Vagina (tissue), 2 donors: ENCODE measurements at regions not wholly inside any gene's neighbourhood (a gene's known extent, or its start where the extent isn't known, plus 50 kb on each side); places are given as distances from the start of the nearest gene placed in this dataset.

Experiments
- DNase-seq, 2 donors: peaks; one replicate each; pipeline ENCODE4 v3.0.0-alpha.2; 2017; ENCODE audit errors: extremely low spot score in 2 of 2
- H3K27ac ChIP-seq: fragments of 200-600 bp; sonication (generic); one replicate; pipeline ENCODE4 v1.5.1; 2019
- H3K27me3 ChIP-seq: fragments of 200-600 bp; sonication (generic); one replicate; pipeline ENCODE4 v1.5.1; 2019
- H3K36me3 ChIP-seq, 2 donors: fragments of 200-600 bp; sonication (generic); one replicate each; pipeline ENCODE4 v1.5.1; 2017 to 2019
- H3K4me1 ChIP-seq: fragments of 200-600 bp; sonication (generic); one replicate; pipeline ENCODE4 v1.5.1; 2019
- H3K4me3 ChIP-seq, 2 donors: fragments of 200-600 bp; sonication (generic); 1 replicate in 1 of 2; 2 replicates in 1 of 2; pipeline ENCODE4 v1.5.1; 2016 to 2019
- H3K9me3 ChIP-seq: fragments of 200-600 bp; sonication (generic); one replicate; pipeline ENCODE4 v1.5.1; 2019
- CTCF ChIP-seq, 3 experiments: fragments of 450-650 bp in 2 of 3; fragments of 200-600 bp in 1 of 3; sonication (generic) in 1 of 3; IDR thresholded peaks; one replicate each; pipeline ENCODE4 v1.5.1; 2017 to 2019; ENCODE audit warnings: antibody characterized with exemption in 3 of 3, mild to moderate bottlenecking in 2 of 3, moderate library complexity in 2 of 3
- POLR2A ChIP-seq, 2 donors: fragments of 450-650 bp; IDR thresholded peaks; one replicate each; pipeline ENCODE4 v1.6.1; 2017; ENCODE audit warnings: antibody characterized with exemption in 2 of 2, mild to moderate bottlenecking in 2 of 2, moderate library complexity in 2 of 2
- POLR2AphosphoS5 ChIP-seq, 2 donors: sonication (generic); formaldehyde crosslinking; IDR thresholded peaks; one replicate each; pipeline ENCODE4 v1.9.0; 2017; ENCODE audit warnings: antibody characterized with exemption in 2 of 2, mild to moderate bottlenecking in 2 of 2, low read depth in 1 of 2; ENCODE audit not compliant: insufficient read depth in 1 of 2
- intact Hi-C: fragments of 100-400 bp; cut with DNase I; formaldehyde crosslinking; loops from one replicate; pipeline ENCODE4 v1.15.1; 2023

GRCh38 chr10:44326474-44327030 lies 58.3 kb downstream of the CXCL12 start:
- Histone ChIP-seq H3K27ac (no peak overlapping the region), H3K4me1 (no peaks in the 10 kb centered on the region), H3K9me3 (no peaks in the 10 kb centered on the region), H3K36me3 (no peaks in the 10 kb centered on the region), H3K4me3 (no peak overlapping the region), H3K27me3 (no peaks in the 10 kb centered on the region)
- peak in 1 of 2 donors; percentile 34 for DNase-seq
- intact Hi-C loops: no loop called here
- TF ChIP-seq POLR2A (IDR thresholded peaks at IDR 0.05): no peak
- TF ChIP-seq POLR2AphosphoS5 (IDR thresholded peaks at IDR 0.05; ENCODE audit: insufficient read depth in 1 of 2, low read depth in 1 of 2): no peak
- TF ChIP-seq CTCF (IDR thresholded peaks at IDR 0.05): no peak

- H3K27ac ChIP-seq: no peak overlapping the region
- DNase-seq: peak; percentile 32 to 37
- H3K9me3 ChIP-seq: no peaks in the 10 kb centered on the region
- no peaks in the 10 kb centered on the region for H3K4me1 ChIP-seq
- no peaks in the 10 kb centered on the region for H3K36me3 ChIP-seq
- intact Hi-C loops: no loop called here
- H3K27me3 ChIP-seq: no peaks in the 10 kb centered on the region
- no peak overlapping the region for H3K4me3 ChIP-seq
- TF ChIP-seq POLR2AphosphoS5 (IDR thresholded peaks at IDR 0.05; ENCODE audit: insufficient read depth in 1 of 2, low read depth in 1 of 2) (no peak), POLR2A (IDR thresholded peaks at IDR 0.05) (no peak), CTCF (IDR thresholded peaks at IDR 0.05) (no peak)
These were observed 59.1 kb downstream of the CXCL12 start for GRCh38 chr10:44325596-44326307.

GRCh38 chr10:44325157-44325556 lies 59.7 kb downstream of the CXCL12 start:
- H3K27ac ChIP-seq: no peak overlapping the region
- H3K4me3 ChIP-seq: no peak overlapping the region
- no peaks in the 10 kb centered on the region for H3K27me3 ChIP-seq
- no peaks in the 10 kb centered on the region for H3K4me1 ChIP-seq
- intact Hi-C loops: no loop called here
- peak; percentile 64 to 81 for DNase-seq
- H3K36me3 ChIP-seq: no peaks in the 10 kb centered on the region
- peak in 1 of 2 donors; percentile 60 for TF ChIP-seq POLR2AphosphoS5 (IDR thresholded peaks at IDR 0.05; ENCODE audit: insufficient read depth in 1 of 2, low read depth in 1 of 2)
- no peak for TF ChIP-seq CTCF (IDR thresholded peaks at IDR 0.05)
- no peak for TF ChIP-seq POLR2A (IDR thresholded peaks at IDR 0.05)
- H3K9me3 ChIP-seq: no peaks in the 10 kb centered on the region

GRCh38 chr10:44323838-44324237 lies 61.1 kb downstream of the CXCL12 start:
- Histone ChIP-seq H3K27me3 (no peaks in the 10 kb centered on the region), H3K4me3 (no peak overlapping the region), H3K36me3 (no peaks in the 10 kb centered on the region), H3K4me1 (no peaks in the 10 kb centered on the region), H3K9me3 (no peaks in the 10 kb centered on the region), H3K27ac (no peak overlapping the region)
- peak; percentile 27 to 58 for DNase-seq
- intact Hi-C loops: no loop called here
- no peak for TF ChIP-seq POLR2AphosphoS5 (IDR thresholded peaks at IDR 0.05; ENCODE audit: insufficient read depth in 1 of 2, low read depth in 1 of 2)

- TF ChIP-seq POLR2A (IDR thresholded peaks at IDR 0.05) (no peak), POLR2AphosphoS5 (IDR thresholded peaks at IDR 0.05; ENCODE audit: insufficient read depth in 1 of 2, low read depth in 1 of 2) (no peak), CTCF (IDR thresholded peaks at IDR 0.05) (no peak)
- intact Hi-C loops: no loop called here
- no peak for DNase-seq
These were observed 62.8 kb downstream of the CXCL12 start for GRCh38 chr10:44322137-44322536.

More at GRCh38 chr10:44322137-44322536, 62.8 kb downstream of the CXCL12 start:
- H3K4me1 ChIP-seq: no peaks in the 10 kb centered on the region
- H3K4me3 ChIP-seq: no peak overlapping the region
- H3K27ac ChIP-seq: no peak overlapping the region
- H3K36me3 ChIP-seq: no peaks in the 10 kb centered on the region
- H3K27me3 ChIP-seq: no peaks in the 10 kb centered on the region
- H3K9me3 ChIP-seq: no peaks in the 10 kb centered on the region
